ENCODE measurements at regions not wholly inside any gene's neighbourhood (a gene's known extent, or its start where the extent isn't known, plus 50 kb on each side); places are given as distances from the start of the nearest gene placed in this dataset.

DNA sequence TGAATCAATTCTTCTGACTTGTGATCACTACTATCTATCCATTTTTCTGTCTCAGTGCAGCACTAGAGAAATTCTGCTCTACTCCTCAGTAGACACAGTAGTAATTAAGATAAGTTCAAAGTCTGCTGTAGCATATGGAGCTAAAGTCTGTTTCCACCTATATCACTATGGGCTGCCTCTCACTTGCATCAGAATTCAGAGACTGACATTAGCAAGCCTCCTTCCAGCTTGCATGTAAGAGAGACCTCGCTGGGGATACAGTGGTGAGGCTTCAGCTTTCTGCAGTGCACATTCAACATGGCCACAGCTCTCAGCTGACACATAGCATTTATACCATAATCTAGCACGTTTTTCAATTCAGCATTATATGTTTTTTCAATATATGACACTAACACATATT lies 217.0 kb downstream of the PLOD2 start:
- H3K27me3 ChIP-seq (ENCODE audit: low read length): no peaks in the 10 kb centered on the region
- peaks cover 8% of the 10 kb centered on the region; the same call in 1 of the 2 replicates for H3K9me3 ChIP-seq (ENCODE audit: low read length)
- no peak overlapping the region for H3K27ac ChIP-seq (ENCODE audit: low read length)
- H3K36me3 ChIP-seq (ENCODE audit: insufficient read depth, low read length): no peaks in the 10 kb centered on the region
- H3K4me3 ChIP-seq (ENCODE audit: low read length): no peak overlapping the region
- no peaks in the 10 kb centered on the region for H4K20me1 ChIP-seq (ENCODE audit: insufficient read depth, low read depth, low read length)
- no peak overlapping the region for H3K4me2 ChIP-seq (ENCODE audit: low read depth, low read length, poor library complexity, severe bottlenecking)
- no peak overlapping the region for H3K9ac ChIP-seq (ENCODE audit: low read length)
- no peaks in the 10 kb centered on the region for H3K4me1 ChIP-seq (ENCODE audit: low read length)
- no peak overlapping the region for H2AFZ ChIP-seq (ENCODE audit: low read length)
- no peaks in the 10 kb centered on the region for H3K79me2 ChIP-seq (ENCODE audit: low read length)
- no peak for DNase-seq
- H3K9me2 ChIP-seq (replicated peaks; ENCODE audit: insufficient read depth, low read length): no peaks in the 10 kb centered on the region

DNA sequence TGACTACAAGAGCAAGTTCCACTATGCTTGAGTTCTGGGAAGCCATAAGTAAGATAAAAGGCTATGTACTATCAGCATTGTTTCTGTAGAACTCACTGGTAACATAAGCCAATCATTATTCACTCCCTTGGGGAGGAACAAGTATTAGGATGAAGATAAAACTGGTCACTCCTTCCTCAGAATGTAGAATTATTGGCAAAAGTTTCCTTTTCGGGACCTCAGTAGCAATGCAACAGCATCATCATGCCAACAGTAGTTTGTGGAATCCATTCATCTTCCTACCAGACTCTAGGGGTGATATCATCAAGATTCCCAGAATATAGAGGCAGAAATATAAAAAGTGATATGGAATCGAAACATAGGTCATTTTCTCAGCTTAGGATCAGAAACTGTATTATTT lies 209.5 kb downstream of the PLOD2 start:
- Histone ChIP-seq H3K36me3 (ENCODE audit: insufficient read depth, low read length) (no peaks in the 10 kb centered on the region), H2AFZ (ENCODE audit: low read length) (no peak overlapping the region), H3K9ac (ENCODE audit: low read length) (no peak overlapping the region), H3K4me3 (ENCODE audit: low read length) (no peak overlapping the region), H3K4me1 (ENCODE audit: low read length) (no peaks in the 10 kb centered on the region), H3K9me2 (replicated peaks; ENCODE audit: insufficient read depth, low read length) (no peaks in the 10 kb centered on the region), H3K9me3 (ENCODE audit: low read length) (peaks cover 6% of the 10 kb centered on the region; the same call in 1 of the 2 replicates), H3K79me2 (ENCODE audit: low read length) (no peaks in the 10 kb centered on the region), H4K20me1 (ENCODE audit: insufficient read depth, low read depth, low read length) (no peaks in the 10 kb centered on the region), H3K4me2 (ENCODE audit: low read depth, low read length, poor library complexity, severe bottlenecking) (no peak overlapping the region), H3K27ac (ENCODE audit: low read length) (no peak overlapping the region), H3K27me3 (ENCODE audit: low read length) (no peaks in the 10 kb centered on the region)
- no peak for DNase-seq

DNA sequence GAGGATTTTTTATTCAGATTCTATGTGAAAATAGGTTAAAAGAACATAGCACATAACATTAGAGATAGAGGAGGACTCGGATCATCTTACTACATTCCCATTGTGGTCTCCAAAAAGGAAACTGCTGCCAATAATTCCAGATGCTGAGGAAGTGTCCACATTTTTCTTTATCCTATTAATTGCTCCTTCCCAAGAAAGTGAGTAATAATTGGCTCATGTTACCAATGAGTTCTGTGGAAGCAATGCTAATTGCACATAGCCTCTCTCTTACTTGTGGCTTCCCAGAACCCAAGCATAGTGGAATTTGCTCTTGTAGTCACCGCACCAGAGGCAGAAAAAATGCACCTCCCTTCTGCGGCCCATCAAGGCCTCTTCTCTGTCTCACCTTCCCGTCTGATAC lies 208.4 kb downstream of the PLOD2 start:
- no peaks in the 10 kb centered on the region for H4K20me1 ChIP-seq (ENCODE audit: insufficient read depth, low read depth, low read length)
- no peaks in the 10 kb centered on the region for H3K79me2 ChIP-seq (ENCODE audit: low read length)
- no peak overlapping the region for H3K27ac ChIP-seq (ENCODE audit: low read length)
- no peaks in the 10 kb centered on the region for H3K4me1 ChIP-seq (ENCODE audit: low read length)
- no peak overlapping the region for H3K4me2 ChIP-seq (ENCODE audit: low read depth, low read length, poor library complexity, severe bottlenecking)
- no peak overlapping the region for H3K4me3 ChIP-seq (ENCODE audit: low read length)
- H2AFZ ChIP-seq (ENCODE audit: low read length): no peak overlapping the region
- H3K36me3 ChIP-seq (ENCODE audit: insufficient read depth, low read length): no peaks in the 10 kb centered on the region
- no peaks in the 10 kb centered on the region for H3K27me3 ChIP-seq (ENCODE audit: low read length)
- peaks cover 6% of the 10 kb centered on the region; the same call in 1 of the 2 replicates for H3K9me3 ChIP-seq (ENCODE audit: low read length)
- H3K9ac ChIP-seq (ENCODE audit: low read length): no peak overlapping the region
- no peak for DNase-seq
- H3K9me2 ChIP-seq (replicated peaks; ENCODE audit: insufficient read depth, low read length): no peaks in the 10 kb centered on the region

DNA sequence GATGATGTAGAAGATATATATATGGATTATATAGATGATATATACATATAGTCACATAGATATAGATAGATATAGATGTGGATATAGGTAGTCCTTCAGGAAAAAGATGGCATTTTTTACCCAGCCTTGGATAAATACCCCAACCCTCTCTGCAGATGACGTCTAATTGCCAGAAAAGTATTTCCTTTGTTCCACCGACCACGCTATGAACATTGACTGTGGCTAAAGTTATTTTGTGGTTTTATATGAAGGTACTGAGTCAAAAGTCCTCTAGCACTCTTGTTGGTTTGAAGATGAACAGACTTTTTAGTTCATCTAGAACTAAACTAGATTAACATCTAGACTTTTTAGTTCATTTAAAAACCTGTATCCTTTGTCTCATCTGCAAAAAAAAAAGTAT lies 207.7 kb downstream of the PLOD2 start:
- H3K27me3 ChIP-seq (ENCODE audit: low read length): no peaks in the 10 kb centered on the region
- H3K9ac ChIP-seq (ENCODE audit: low read length): no peak overlapping the region
- no peak overlapping the region for H3K4me3 ChIP-seq (ENCODE audit: low read length)
- no peak overlapping the region for H3K4me2 ChIP-seq (ENCODE audit: low read depth, low read length, poor library complexity, severe bottlenecking)
- no peaks in the 10 kb centered on the region for H3K36me3 ChIP-seq (ENCODE audit: insufficient read depth, low read length)
- DNase-seq: no peak
- H4K20me1 ChIP-seq (ENCODE audit: insufficient read depth, low read depth, low read length): no peaks in the 10 kb centered on the region
- H2AFZ ChIP-seq (ENCODE audit: low read length): no peak overlapping the region
- H3K4me1 ChIP-seq (ENCODE audit: low read length): no peaks in the 10 kb centered on the region
- no peaks in the 10 kb centered on the region for H3K9me2 ChIP-seq (replicated peaks; ENCODE audit: insufficient read depth, low read length)
- no peaks in the 10 kb centered on the region for H3K79me2 ChIP-seq (ENCODE audit: low read length)
- peaks cover 7% of the 10 kb centered on the region; the same call in 1 of the 2 replicates for H3K9me3 ChIP-seq (ENCODE audit: low read length)
- no peak overlapping the region for H3K27ac ChIP-seq (ENCODE audit: low read length)

DNA sequence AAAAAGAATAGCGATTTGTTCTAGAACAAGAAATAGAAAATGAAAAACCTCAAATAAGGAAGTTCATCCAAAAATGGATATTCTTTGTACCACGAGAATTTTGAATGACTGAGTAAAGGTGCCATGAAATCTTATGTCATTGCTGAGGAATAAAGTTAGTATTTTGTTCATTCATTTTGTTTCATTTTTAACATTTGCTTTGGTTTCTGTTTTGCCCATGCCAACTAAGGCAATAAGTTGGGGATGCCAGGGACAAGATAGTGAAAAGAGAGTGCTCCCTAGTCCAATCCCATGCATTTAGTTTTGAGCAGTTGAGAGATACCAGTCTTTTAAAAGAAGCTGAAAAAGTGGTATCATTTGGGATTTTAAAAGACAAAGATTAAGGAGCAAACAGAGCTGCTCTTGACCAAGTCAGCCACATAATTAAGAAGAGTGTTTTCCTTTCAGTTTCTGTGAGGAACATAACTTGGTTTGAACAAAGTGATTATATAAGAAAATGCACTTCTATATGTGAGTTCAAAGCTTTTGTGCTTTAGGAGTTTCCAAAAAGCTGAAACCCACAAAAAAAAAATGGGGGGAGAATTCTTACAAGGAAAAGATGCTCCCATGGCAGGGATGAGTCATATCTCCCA lies 201.4 kb downstream of the PLOD2 start:
- no peak for DNase-seq
- Histone ChIP-seq H2AFZ (ENCODE audit: low read length) (no peak overlapping the region), H3K4me3 (ENCODE audit: low read length) (no peak overlapping the region), H3K27me3 (ENCODE audit: low read length) (no peaks in the 10 kb centered on the region), H3K4me1 (ENCODE audit: low read length) (no peaks in the 10 kb centered on the region), H3K9me3 (ENCODE audit: low read length) (peaks cover 11% of the 10 kb centered on the region; the same call in 1 of the 2 replicates), H3K36me3 (ENCODE audit: insufficient read depth, low read length) (no peaks in the 10 kb centered on the region), H4K20me1 (ENCODE audit: insufficient read depth, low read depth, low read length) (no peaks in the 10 kb centered on the region), H3K9ac (ENCODE audit: low read length) (no peak overlapping the region), H3K27ac (ENCODE audit: low read length) (no peak overlapping the region), H3K79me2 (ENCODE audit: low read length) (no peaks in the 10 kb centered on the region), H3K9me2 (replicated peaks; ENCODE audit: insufficient read depth, low read length) (no peaks in the 10 kb centered on the region; the same call in 1 of the 2 replicates), H3K4me2 (ENCODE audit: low read depth, low read length, poor library complexity, severe bottlenecking) (no peak overlapping the region)

DNA sequence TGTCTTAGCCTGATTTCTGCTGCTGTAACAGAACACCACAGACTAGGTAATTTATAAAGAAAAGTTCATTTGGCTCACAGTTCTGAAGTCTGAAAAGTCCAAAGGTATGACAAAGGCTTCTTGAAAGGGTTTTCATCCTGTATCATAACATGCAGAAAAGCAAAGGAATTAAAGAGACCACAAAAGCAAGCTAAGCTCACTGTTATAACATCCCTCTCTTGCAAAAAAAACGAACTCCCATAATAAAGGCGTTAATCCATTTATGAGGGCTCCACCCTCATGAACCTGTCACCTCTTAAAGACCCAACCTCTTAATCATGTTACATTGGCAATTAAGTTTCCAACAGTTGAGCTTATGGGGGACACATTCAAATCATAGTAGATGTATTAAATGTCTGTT lies 197.9 kb downstream of the PLOD2 start:
- H3K9me3 ChIP-seq (ENCODE audit: low read length): peaks cover 11% of the 10 kb centered on the region; the same call in 1 of the 2 replicates
- no peak overlapping the region for H3K4me2 ChIP-seq (ENCODE audit: low read depth, low read length, poor library complexity, severe bottlenecking)

DNA sequence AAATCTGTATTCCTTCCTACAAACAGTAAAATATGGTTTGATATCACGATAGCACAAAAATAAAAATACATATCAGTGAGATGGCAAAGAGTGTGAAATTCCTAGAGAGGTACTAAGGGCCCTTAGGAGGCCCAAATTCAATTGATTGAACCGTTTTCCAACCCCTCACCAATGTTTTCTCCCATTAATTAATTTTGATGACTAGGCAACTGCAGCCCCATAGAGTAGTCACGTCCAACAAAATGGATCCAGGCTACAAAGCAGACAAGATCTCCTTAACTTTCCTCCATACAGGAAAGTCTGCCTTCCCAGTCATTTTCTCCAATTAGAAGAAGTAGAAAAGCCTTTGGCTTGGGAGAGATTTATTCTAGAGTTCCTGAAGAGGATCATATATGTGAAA lies 193.9 kb downstream of the PLOD2 start:
- no peaks in the 10 kb centered on the region; the same call in 1 of the 2 replicates for H3K9me2 ChIP-seq (replicated peaks; ENCODE audit: insufficient read depth, low read length)
- H3K4me1 ChIP-seq (ENCODE audit: low read length): no peaks in the 10 kb centered on the region
- no peak overlapping the region for H3K4me3 ChIP-seq (ENCODE audit: low read length)
- no peaks in the 10 kb centered on the region for H3K36me3 ChIP-seq (ENCODE audit: insufficient read depth, low read length)
- no peak overlapping the region for H3K9ac ChIP-seq (ENCODE audit: low read length)
- H2AFZ ChIP-seq (ENCODE audit: low read length): no peak overlapping the region
- no peak for DNase-seq
- no peaks in the 10 kb centered on the region for H3K27me3 ChIP-seq (ENCODE audit: low read length)
- no peaks in the 10 kb centered on the region for H4K20me1 ChIP-seq (ENCODE audit: insufficient read depth, low read depth, low read length)
- H3K79me2 ChIP-seq (ENCODE audit: low read length): no peaks in the 10 kb centered on the region
- no peak overlapping the region for H3K4me2 ChIP-seq (ENCODE audit: low read depth, low read length, poor library complexity, severe bottlenecking)
- no peak overlapping the region for H3K27ac ChIP-seq (ENCODE audit: low read length)
- no peaks in the 10 kb centered on the region; the same call in 1 of the 2 replicates for H3K9me3 ChIP-seq (ENCODE audit: low read length)

More for the DNA sequence above, 197.9 kb downstream of the PLOD2 start:
- Histone ChIP-seq H4K20me1 (ENCODE audit: insufficient read depth, low read depth, low read length) (no peaks in the 10 kb centered on the region), H3K9me2 (replicated peaks; ENCODE audit: insufficient read depth, low read length) (no peaks in the 10 kb centered on the region; the same call in 1 of the 2 replicates), H3K9ac (ENCODE audit: low read length) (no peak overlapping the region), H3K4me3 (ENCODE audit: low read length) (no peak overlapping the region), H3K36me3 (ENCODE audit: insufficient read depth, low read length) (no peaks in the 10 kb centered on the region), H3K4me1 (ENCODE audit: low read length) (no peaks in the 10 kb centered on the region), H3K27ac (ENCODE audit: low read length) (no peak overlapping the region), H3K79me2 (ENCODE audit: low read length) (no peaks in the 10 kb centered on the region), H2AFZ (ENCODE audit: low read length) (no peak overlapping the region), H3K27me3 (ENCODE audit: low read length) (no peaks in the 10 kb centered on the region)
- no peak for DNase-seq

DNA sequence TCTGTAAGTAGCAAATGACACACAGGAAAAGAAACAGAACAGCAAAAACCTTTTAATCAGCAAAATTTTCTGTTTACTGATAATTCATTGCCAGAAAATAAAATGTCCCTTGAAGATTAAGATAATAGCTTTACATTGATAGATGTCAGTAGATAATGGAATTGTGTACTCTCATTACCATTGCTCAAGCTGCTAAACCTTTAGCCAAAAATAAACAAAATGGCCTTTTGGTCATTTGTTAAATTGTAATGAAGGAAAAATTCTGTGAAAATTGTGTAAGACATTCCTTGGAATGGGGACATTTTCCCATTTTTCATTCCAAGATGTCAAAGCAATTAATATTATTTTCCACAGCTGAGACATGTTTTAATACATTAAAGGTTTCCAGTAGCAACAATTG lies 189.8 kb downstream of the PLOD2 start:
- DNase-seq: no peak
- no peaks in the 10 kb centered on the region for H3K27me3 ChIP-seq (ENCODE audit: low read length)
- H3K4me1 ChIP-seq (ENCODE audit: low read length): no peaks in the 10 kb centered on the region
- H3K4me2 ChIP-seq (ENCODE audit: low read depth, low read length, poor library complexity, severe bottlenecking): no peak overlapping the region
- no peaks in the 10 kb centered on the region for H4K20me1 ChIP-seq (ENCODE audit: insufficient read depth, low read depth, low read length)
- H3K9me2 ChIP-seq (replicated peaks; ENCODE audit: insufficient read depth, low read length): no peaks in the 10 kb centered on the region
- H3K9me3 ChIP-seq (ENCODE audit: low read length): no peaks in the 10 kb centered on the region; the same call in 1 of the 2 replicates
- no peak overlapping the region for H2AFZ ChIP-seq (ENCODE audit: low read length)
- no peaks in the 10 kb centered on the region for H3K79me2 ChIP-seq (ENCODE audit: low read length)
- H3K4me3 ChIP-seq (ENCODE audit: low read length): no peak overlapping the region
- H3K36me3 ChIP-seq (ENCODE audit: insufficient read depth, low read length): no peaks in the 10 kb centered on the region
- H3K9ac ChIP-seq (ENCODE audit: low read length): no peak overlapping the region
- H3K27ac ChIP-seq (ENCODE audit: low read length): no peak overlapping the region

Measured in Karpas-422 (cell line).